GM12878 (cell line): ENCODE measurements at regions not wholly inside any gene's neighbourhood (a gene's known extent, or its start where the extent isn't known, plus 50 kb on each side); places are given as distances from the start of the nearest gene placed in this dataset.

ENCODE experiments used
- ATAC-seq: fragments of 200-7000 bp; cut with Tn5 transposase; 3 replicates; pipeline ENCODE4 v1.9.1; 2020; ENCODE audit warnings: mild to moderate bottlenecking, moderate library complexity
- BruUV-seq: library from RNA; stranded (reverse); fragments of 400-500 nt; replicated peaks from 2 replicates; lab custom pipeline; 2021; lab: Mats Ljungman, UMichigan
- CTCF ChIA-PET: fragments of 300-600 bp; sonication (Branson Sonifier 250); formaldehyde crosslinking; extraction: SDS; loops from one replicate; lab custom pipeline; 2021; ENCODE audit warnings: inconsistent platforms; lab: Yijun Ruan, JAX
- POLR2A ChIA-PET: fragments of 350-600 bp; formaldehyde crosslinking; extraction: SDS; loops from one replicate; lab custom pipeline; 2021; ENCODE audit warnings: inconsistent platforms; lab: Charles Lee
- RAD21 ChIA-PET: fragments of 300-600 bp; sonication (Branson Sonifier 250); formaldehyde crosslinking; loops from one replicate; lab custom pipeline; 2023; ENCODE audit warnings: antibody characterized with exemption; ENCODE audit not compliant: unreplicated experiment; lab: Charles Lee
- SMC1A ChIA-PET: fragments of 300-600 bp; sonication (Branson Sonifier 250); formaldehyde crosslinking; loops from one replicate; lab custom pipeline; 2023; ENCODE audit not compliant: unreplicated experiment, uncharacterized antibody; lab: Charles Lee
- DNase-seq: peaks from one replicate; pipeline ENCODE4 v3.0.0-alpha.2; 2011; ENCODE audit warnings: low read depth, low spot score
- FAIRE-seq: peaks from 3 replicates; lab custom pipeline; 2011; peaks lifted over from hg19 to GRCh38; lab: Jason Lieb, UNC
- H2AFZ ChIP-seq: 2 replicates; pipeline ENCODE4 v1.6.0; 2011; ENCODE audit warnings: low read depth, low read length, control low read depth; ENCODE audit not compliant: control insufficient read depth
- H3K27ac ChIP-seq: 2 replicates; pipeline ENCODE4 v1.5.1; 2011; ENCODE audit warnings: control low read depth; ENCODE audit not compliant: control insufficient read depth, insufficient read depth
- H3K27me3 ChIP-seq, 2 experiments: replicated peaks in 1 of 2; 2 replicates each; pipeline versions ENCODE4 v1.6.0 to v1.6.1; 2011; ENCODE audit warnings: low read length in 1 of 2; ENCODE audit not compliant: control insufficient read depth in 2 of 2, insufficient read depth in 2 of 2
- H3K36me3 ChIP-seq, 2 experiments: 2 replicates each; pipeline ENCODE4 v1.5.1; 2011; ENCODE audit warnings: low read length in 1 of 2; ENCODE audit not compliant: control insufficient read depth in 2 of 2, insufficient read depth in 2 of 2
- H3K4me1 ChIP-seq: 2 replicates; pipeline ENCODE4 v1.6.1; 2011; ENCODE audit warnings: mild to moderate bottlenecking, low read length, moderate library complexity, mixed read lengths; ENCODE audit not compliant: control insufficient read depth, insufficient read depth
- H3K4me2 ChIP-seq: 2 replicates; pipeline ENCODE4 v1.6.0; 2011; ENCODE audit warnings: control low read depth; ENCODE audit not compliant: control insufficient read depth, insufficient read depth
- H3K4me3 ChIP-seq: fragments of 200-600 bp; sonication (generic); 2 replicates; pipeline ENCODE4 v1.5.1; 2016
- H3K79me2 ChIP-seq: 2 replicates; pipeline ENCODE4 v1.6.0; 2011; ENCODE audit warnings: low read length; ENCODE audit not compliant: control insufficient read depth, insufficient read depth
- H3K9ac ChIP-seq: 2 replicates; pipeline ENCODE4 v1.8.0; 2011; ENCODE audit warnings: low read length, control low read depth, mixed read lengths; ENCODE audit not compliant: control insufficient read depth, insufficient read depth
- H3K9me3 ChIP-seq: replicated peaks from 3 replicates; pipeline ENCODE4 v1.5.1; 2011; ENCODE audit warnings: mild to moderate bottlenecking, low read length; ENCODE audit not compliant: control insufficient read depth, insufficient read depth
- H4K20me1 ChIP-seq: 2 replicates; pipeline ENCODE4 v1.6.0; 2011; ENCODE audit not compliant: control insufficient read depth, insufficient read depth
- ASH2L ChIP-seq: fragments of 300-600, 200-600 bp; sonication (generic); IDR thresholded peaks from 2 replicates; pipeline ENCODE4 v1.6.1; 2017; ENCODE audit warnings: low read depth, mild to moderate bottlenecking, borderline replicate concordance
- BRCA1 ChIP-seq: IDR thresholded peaks from 2 replicates; pipeline ENCODE4 v1.6.1; 2011; ENCODE audit warnings: low read depth, low read length, improper control_type of control experiment
- CBX5 ChIP-seq: sonication (generic); IDR thresholded peaks from 2 replicates; pipeline ENCODE4 v1.6.1; 2016; ENCODE audit warnings: low read depth, moderate library complexity, mild to moderate bottlenecking, inconsistent platforms
- EZH2 ChIP-seq: IDR thresholded peaks from 2 replicates; pipeline ENCODE4 v1.6.1; 2012; ENCODE audit warnings: low read depth, mild to moderate bottlenecking, control low read depth, inconsistent platforms, low read length, borderline replicate concordance; ENCODE audit not compliant: control insufficient read depth
- NFYB ChIP-seq: IDR thresholded peaks from 2 replicates; pipeline ENCODE4 v1.6.1; 2011; ENCODE audit warnings: low read depth, mild to moderate bottlenecking, low read length, improper control_type of control experiment, moderate library complexity; ENCODE audit not compliant: insufficient read depth
- SRF ChIP-seq, 2 experiments: IDR thresholded peaks; 2 replicates each; pipeline ENCODE4 v1.6.1; 2011; ENCODE audit warnings: low read depth in 2 of 2, low read length in 2 of 2, mild to moderate bottlenecking in 1 of 2, moderate library complexity in 1 of 2
- SUZ12 ChIP-seq: fragments of 200-600 bp; sonication (generic); IDR thresholded peaks from one replicate; pipeline ENCODE4 v1.6.1; 2018; ENCODE audit warnings: antibody characterized with exemption, mild to moderate bottlenecking; ENCODE audit not compliant: unreplicated experiment
- TCF3 ChIP-seq: IDR thresholded peaks from 2 replicates; pipeline ENCODE4 v1.6.1; 2012; ENCODE audit warnings: low read depth, mild to moderate bottlenecking, low read length, borderline replicate concordance; ENCODE audit not compliant: insufficient read depth
- ZSCAN29 ChIP-seq: fragments of 450-650 bp; IDR thresholded peaks from 2 replicates; pipeline ENCODE4 v1.6.1; 2017; ENCODE audit warnings: mild to moderate bottlenecking, moderate library complexity
- WGBS: methylation state at CpG from one replicate; pipeline ENCODE4 v1.1.6; 2016; ENCODE audit warnings: low lambda C conversion rate; ENCODE audit not compliant: insufficient replicate concordance, insufficient coverage; ENCODE audit errors: missing lambda C conversion rate; 5-methylcytosine and 5-hydroxymethylcytosine counted together
- in situ Hi-C: fragments of 300-500 bp; cut with MboI; formaldehyde crosslinking; loops from 9 replicates; pipeline ENCODE4 v1.14.3; 2018; ENCODE audit warnings: mixed read lengths
- intact Hi-C: fragments of 100-400 bp; cut with micrococcal nuclease; formaldehyde crosslinking; loops from one replicate; pipeline ENCODE4 v1.14.2; 2022; ENCODE audit not compliant: unreplicated experiment
- TF ChIP-seq, protein P1 (sequence below): fragments of 450-650 bp; IDR thresholded peaks from 2 replicates; pipeline ENCODE4 v1.6.1; 2014; ENCODE audit warnings: mild to moderate bottlenecking

DNA sequence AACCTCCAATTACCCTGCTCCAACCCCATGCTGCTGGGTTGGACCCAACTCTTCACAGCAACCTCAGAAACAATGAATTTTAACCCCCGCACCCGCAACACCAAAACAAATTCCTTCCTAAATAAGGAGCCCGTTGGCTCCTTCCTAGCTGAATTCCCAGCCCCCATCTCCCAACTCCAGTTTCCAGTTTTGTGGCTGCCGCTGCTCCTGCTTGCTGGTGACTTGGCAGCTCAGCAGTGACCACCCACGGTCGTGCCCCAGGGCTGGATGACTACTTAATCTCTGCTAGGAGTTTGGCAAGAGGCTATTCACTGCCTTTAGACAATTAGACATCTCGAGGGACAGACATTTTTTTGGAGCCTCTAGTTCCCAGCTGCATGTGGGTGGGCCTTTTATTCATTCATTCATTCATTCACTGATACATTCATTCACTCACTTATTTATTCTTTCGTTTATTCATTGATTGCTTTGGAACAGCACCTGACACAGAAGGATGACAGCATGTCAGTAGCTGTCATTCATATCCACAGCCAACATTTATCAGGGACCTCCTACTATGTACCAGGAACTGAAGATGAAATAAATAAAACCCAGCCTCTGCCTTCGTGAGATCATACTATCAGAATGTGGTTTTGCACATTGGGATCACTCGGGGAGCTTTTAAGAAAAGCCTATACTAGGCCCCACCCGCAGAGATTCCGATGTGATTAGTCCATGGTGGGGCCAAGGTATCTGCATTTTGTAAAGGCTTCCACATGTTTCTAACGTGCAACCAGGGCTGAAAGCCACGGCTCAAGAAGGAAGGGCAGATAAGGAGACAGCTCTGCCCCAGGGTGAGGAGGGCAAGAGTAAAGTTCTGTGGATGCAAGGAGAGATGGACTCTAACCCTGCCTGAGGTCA, 256.5 kb downstream of the SHQ1 start:
- H3K9me3 ChIP-seq = no peaks in the 10 kb centered on the region
- no peak overlapping the region for H3K4me3 ChIP-seq
- no peaks in the 10 kb centered on the region for H3K27me3 ChIP-seq
- CTCF ChIA-PET = no interaction called here
- FAIRE-seq (no peak), ATAC-seq (no peak)
- no peak for TF ChIP-seq SRF (IDR thresholded peaks at IDR 0.05; ENCODE audit: low read depth in 2 of 2, low read length in 2 of 2)
- no peak for TF ChIP-seq SUZ12
- no peak for TF ChIP-seq ASH2L
- TF ChIP-seq ZSCAN29 = no peak
- no peak for TF ChIP-seq CBX5
- TF ChIP-seq, all 136 proteins: peak for 0
- intact Hi-C loops = no loop called here
- Histone ChIP-seq H3K9ac (no peak overlapping the region), H4K20me1 (no peaks in the 10 kb centered on the region), H3K36me3 (no peaks in the 10 kb centered on the region), H2AFZ (no peak overlapping the region), H3K79me2 (no peaks in the 10 kb centered on the region), H3K4me2 (no peak overlapping the region), H3K4me1 (no peaks in the 10 kb centered on the region), H3K27ac (no peak overlapping the region)
- in situ Hi-C loops = no loop called here
- BruUV-seq = no TSS peak
- DNase-seq = no peak
- WGBS = 44% methylated on average over 14 of the region's 14 CpGs
- POLR2A ChIA-PET = no interaction called here
- RAD21 ChIA-PET = no interaction called here
- SMC1A ChIA-PET = no interaction called here

DNA sequence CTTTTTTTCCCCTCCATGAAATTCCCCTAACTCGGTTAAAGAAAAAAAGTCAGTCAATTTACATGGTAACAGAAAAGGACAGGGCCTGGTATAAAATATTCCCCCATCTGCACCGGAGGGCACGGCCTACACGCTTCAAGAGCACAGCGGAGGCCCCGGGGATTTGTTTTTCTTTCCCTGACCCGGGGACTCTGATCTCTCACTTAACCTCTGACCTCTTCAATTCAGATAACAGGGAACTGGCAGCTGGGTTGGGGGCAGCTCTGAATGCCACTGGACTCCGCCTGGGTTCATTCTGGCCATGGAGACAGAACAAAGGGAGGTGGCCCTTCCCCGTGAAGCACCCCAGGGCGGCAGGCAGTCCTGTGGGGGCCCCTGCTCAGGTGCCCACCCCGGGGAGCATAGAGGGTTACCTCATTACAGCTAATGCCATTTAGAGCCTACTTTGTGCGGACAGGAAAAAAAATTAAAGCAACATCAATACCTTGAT, 257.5 kb downstream of the SHQ1 start:
- Histone ChIP-seq H4K20me1 (no peaks in the 10 kb centered on the region), H3K4me2 (no peak overlapping the region), H2AFZ (no peak overlapping the region), H3K9me3 (no peaks in the 10 kb centered on the region), H3K36me3 (no peaks in the 10 kb centered on the region), H3K4me1 (no peaks in the 10 kb centered on the region), H3K4me3 (no peak overlapping the region), H3K79me2 (no peaks in the 10 kb centered on the region), H3K27ac (no peak overlapping the region), H3K9ac (no peak overlapping the region), H3K27me3 (no peaks in the 10 kb centered on the region)
- RAD21 ChIA-PET = no interaction called here
- ATAC-seq (no peak), FAIRE-seq (no peak), DNase-seq (no peak)
- BruUV-seq = no TSS peak
- intact Hi-C loops (no loop called here), in situ Hi-C loops (no loop called here)
- SMC1A ChIA-PET = no interaction called here
- 62% methylated on average over 12 of the region's 12 CpGs for WGBS
- CTCF ChIA-PET = no interaction called here
- POLR2A ChIA-PET = no interaction called here
- TF ChIP-seq NFYB (no peak), BRCA1 (no peak), EZH2 (no peak), TCF3 (no peak)
- TF ChIP-seq, protein P1, sequence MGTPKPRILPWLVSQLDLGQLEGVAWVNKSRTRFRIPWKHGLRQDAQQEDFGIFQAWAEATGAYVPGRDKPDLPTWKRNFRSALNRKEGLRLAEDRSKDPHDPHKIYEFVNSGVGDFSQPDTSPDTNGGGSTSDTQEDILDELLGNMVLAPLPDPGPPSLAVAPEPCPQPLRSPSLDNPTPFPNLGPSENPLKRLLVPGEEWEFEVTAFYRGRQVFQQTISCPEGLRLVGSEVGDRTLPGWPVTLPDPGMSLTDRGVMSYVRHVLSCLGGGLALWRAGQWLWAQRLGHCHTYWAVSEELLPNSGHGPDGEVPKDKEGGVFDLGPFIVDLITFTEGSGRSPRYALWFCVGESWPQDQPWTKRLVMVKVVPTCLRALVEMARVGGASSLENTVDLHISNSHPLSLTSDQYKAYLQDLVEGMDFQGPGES = no peak
